CD4-positive, alpha-beta T cell treated with Interleukin-12 subunit alpha and Interleukin-12 subunit beta, for 1 hour (primary cell): ENCODE measurements at regions not wholly inside any gene's neighbourhood (a gene's known extent, or its start where the extent isn't known, plus 50 kb on each side); places are given as distances from the start of the nearest gene placed in this dataset.
"Not testable (repeated sequence)": the region's sequence is repeated elsewhere in the genome, so short reads cannot be mapped to it uniquely, and the experiment has no call there.

Source experiments
- DNase-seq: peaks from one replicate; pipeline ENCODE4 v3.0.0-alpha.2; 2020

DNA sequence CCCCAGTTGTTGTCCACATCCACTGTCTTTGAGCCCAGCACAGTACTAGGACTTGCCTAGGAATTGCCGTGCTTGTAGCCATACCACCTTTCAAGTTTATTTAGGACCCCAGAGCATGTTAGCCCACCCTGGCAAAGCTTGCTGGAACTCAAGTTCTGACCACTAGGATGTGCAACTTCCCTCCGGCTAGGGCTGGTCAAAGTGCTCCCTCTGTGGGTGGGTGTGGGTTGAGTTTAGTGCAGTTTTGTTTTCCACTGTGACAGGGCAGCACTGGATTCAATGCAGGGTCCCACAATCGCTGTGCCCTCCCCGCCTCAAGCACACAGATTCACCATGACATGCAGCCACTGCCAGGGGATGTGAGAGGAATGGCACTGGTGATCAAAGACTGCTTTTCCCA is 96.0 kb downstream of the RASGEF1B start:
- DNase-seq: no peak

DNA sequence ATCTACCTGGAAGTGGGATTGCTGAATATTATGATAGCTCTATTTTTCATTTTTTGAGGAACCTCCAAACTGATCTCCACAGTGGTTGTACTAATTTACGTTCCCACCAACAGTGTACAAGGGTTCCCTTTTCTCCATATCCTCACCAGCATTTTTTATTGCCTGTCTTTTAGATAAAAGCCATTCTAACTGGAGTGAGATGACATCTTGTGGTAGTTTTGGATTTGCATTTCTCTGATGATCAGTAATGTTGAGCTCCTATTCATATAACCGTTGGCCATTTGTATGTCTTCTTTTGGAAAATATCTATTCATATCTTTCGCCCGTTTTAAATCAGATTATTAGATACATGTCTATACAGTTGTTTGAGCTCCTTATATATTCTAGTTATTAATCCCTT is 101.8 kb downstream of the RASGEF1B start:
- no peak for DNase-seq

DNA sequence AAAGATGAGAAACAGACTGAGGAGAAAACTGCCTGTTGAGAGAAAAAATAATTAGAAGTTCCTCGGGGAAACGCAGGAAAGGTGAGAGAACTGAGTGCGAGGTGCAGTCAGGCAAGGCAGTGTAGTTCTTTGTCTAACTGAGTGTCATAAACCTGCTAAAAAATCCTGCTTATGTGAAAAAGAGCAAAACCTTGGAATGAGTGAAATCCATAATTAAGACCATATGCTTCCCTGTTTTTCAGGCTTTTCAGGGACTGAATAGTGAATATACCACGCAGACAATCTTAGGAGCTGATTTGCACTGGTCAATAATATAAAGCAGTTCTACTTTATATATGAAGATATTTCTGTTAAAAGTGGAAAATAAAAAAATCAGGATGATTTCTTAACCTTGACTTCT is 104.9 kb downstream of the RASGEF1B start:
- no peak for DNase-seq

DNA sequence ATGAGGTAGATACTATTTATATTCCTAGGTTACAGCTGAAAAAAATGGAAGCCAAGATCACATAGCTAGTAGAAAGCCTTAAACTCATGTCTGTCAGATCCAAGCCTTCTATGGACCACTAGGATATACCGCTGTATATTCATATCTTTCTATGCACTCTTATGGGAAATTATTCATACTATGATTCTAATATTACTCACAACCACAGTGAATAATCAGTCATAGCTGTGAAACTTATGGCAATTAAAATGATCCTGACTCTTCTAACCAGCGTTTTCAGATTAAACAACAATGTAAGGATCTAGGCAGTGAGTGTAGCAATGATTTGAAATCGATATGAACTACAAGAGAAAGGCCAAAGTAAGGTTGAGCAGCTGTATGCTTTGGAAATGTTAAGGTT is 111.0 kb downstream of the RASGEF1B start:
- no peak for DNase-seq

DNA sequence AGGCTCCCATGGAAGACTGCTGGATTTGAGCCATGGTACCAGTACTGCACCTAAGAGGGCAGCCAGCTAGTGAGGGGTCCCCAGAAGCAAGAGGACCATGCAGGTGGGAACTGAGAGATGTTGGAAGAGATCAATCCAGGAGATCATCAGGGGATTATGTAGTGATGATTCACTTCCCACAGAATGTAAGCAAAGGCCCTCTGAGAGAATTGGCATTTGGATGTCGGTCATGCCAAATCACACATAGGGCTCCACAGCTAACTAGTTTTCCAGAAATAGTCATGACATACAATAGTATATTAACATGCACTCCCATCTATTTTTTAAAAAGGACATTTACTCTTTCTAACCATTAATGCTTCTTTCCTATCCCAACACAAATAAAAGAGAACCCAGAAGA is 112.5 kb downstream of the RASGEF1B start:
- no peak for DNase-seq

DNA sequence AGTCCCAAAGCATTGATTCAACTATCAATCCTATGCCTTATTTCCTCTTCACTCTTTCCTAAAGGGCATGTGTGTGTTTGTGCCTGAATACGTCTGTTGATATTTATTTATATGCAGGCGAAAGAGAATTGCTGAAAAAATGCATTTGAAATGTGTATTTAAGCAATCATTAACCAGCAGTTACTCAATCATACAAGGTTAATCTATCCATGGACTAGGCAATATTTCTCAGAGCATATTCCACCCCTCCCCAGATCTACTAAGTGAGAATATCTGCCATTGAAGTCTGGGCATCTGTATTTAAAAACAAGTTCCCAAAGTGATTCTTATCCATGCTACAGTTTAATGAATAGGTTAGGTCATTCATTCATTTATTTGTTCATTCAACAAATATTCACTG is 113.6 kb downstream of the RASGEF1B start:
- DNase-seq: no peak

DNA sequence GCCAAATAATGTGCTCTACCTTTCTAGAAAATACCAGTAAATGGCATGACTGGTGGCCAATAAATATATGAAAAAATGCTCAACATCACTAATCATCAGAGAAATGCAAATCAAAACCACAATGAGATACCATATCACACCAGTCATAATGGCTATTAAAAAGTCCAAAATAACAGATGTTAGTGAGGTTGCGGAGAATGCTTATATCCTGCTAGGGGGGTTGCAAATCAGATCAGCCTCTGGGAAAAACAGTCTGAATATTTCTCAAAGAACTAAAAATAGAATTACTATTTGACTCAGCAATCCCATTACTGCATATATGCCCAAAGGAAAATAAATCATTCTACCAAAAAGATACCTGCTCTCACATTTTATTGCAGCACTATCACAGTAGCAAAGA is 115.1 kb downstream of the RASGEF1B start:
- DNase-seq: no peak

DNA sequence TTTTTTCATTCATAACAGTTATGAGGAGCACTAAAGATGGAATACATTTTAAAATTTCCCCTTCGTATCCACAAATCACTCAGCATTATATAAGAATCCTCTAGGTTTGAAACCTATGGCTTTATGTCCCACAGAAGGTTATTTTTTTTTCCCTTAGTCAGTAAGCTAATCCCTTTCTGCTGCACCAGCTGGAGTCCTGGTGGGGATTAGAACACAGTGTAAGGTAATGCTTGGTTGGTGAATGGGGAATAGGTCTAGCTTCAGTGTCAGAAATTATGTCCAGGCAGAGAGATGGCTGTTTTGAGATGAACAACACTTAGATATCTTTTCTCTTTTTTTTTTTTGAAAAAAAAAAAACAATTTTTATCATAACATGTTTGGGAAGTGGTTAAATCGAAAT is 116.6 kb downstream of the RASGEF1B start:
- DNase-seq: no peak

DNA sequence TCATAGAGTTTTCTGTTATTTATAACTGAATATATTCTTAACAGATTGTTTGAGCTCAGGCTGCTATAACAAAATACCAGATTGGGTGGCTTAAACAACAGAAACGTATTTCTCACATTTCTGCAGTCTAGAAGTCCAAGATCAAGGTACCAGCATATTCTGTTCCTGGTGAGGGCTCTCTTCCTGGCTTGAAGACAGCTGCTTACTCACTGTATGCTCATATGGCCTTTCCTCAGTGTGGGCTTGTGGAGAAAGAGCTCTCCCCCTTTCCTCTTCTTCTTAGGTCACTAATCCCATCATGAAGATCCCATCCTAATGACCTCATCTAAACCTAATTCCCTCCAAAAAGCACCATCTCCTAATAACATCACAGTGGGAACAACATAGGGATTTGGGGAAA is 117.8 kb downstream of the RASGEF1B start:
- no peak for DNase-seq

DNA sequence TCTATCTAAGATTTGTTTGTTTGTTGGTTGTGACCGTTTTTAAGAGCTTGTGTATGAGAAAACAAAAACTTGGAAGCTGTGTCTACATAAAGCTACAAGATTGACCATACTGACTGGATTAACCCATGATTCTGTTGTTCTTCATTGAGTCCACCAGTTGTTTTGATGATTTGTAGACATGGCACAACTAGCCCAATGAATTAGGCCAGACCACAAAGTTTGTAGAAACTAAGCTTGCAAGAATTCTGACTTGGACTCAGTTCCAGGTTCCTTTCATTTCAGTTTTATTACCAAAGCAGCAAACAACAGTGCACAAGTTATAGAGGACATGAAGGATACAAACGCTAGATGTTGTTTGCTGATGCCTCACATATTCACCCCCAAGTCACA is 119.3 kb downstream of the RASGEF1B start:
- DNase-seq: no peak

DNA sequence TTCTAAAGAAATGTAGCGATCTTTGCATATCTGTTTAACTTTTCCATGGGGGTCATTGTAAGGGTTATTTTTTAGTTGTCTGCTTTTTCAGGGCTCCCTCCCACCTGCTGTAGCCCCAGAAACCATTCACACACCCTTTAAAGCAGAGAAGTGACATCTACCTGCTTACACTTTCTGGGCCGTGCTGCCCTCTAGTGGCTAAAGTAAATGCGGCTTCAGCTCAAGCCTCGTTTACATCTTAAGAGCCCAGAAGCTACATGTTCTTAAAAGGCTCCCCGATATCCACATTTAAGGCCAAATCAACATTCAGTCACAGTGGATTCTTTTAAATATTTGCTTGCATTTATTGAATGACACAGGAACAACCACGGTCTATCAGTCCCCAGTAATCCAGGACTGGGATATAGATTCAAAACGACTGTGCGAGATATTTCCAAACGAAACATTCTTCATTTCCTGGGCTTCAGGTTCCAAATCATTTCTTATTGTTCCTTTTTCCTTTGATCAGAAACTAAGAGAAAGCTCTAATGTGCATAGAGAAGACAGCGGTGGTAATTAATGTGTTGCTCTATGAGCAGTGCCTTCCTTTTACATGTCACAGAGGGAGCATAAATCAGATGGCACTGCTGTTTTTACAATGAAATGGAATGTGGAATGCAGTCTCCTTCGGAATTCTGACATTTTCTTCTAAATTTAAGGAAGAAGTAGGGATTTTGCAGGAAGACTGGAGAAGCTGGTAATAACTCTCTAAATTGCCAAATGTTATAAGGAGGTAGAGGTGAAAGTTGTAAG is 119.9 kb downstream of the RASGEF1B start:
- DNase-seq: peak; percentile 55

DNA sequence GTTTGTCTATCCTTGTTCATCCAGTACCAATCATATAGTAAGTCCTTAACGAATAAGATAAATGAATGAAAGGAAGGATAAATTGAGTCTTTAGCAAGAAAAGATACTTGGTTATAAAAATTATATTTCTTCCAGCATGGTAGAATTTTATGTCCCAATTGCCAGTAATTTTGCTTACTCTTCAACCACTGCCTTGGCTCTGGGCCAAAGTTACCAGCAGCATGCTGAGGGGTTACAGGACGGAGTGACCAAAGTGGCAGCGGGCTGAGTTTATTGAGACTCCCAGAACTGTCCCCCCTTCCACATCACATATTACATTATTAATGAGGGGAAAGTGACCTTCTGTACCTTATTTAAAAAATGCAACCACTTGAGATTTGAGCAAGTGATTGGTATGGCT is 121.7 kb downstream of the RASGEF1B start:
- no peak for DNase-seq

DNA sequence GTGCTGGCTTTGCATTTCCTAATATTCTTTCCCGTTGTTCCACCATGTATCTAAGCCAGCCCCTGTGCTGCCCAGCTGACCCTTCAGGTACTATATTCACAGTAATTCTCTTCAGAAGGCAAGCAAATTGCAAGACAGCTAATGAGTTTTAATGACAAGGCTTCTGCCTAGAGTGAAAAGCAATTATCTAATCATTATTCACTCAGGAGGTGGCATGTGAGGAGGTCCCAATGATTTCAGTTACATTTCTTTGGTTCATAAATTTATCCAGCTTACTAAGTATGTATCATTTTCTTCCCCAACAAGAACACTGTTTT is 123.0 kb downstream of the RASGEF1B start:
- no peak for DNase-seq

DNA sequence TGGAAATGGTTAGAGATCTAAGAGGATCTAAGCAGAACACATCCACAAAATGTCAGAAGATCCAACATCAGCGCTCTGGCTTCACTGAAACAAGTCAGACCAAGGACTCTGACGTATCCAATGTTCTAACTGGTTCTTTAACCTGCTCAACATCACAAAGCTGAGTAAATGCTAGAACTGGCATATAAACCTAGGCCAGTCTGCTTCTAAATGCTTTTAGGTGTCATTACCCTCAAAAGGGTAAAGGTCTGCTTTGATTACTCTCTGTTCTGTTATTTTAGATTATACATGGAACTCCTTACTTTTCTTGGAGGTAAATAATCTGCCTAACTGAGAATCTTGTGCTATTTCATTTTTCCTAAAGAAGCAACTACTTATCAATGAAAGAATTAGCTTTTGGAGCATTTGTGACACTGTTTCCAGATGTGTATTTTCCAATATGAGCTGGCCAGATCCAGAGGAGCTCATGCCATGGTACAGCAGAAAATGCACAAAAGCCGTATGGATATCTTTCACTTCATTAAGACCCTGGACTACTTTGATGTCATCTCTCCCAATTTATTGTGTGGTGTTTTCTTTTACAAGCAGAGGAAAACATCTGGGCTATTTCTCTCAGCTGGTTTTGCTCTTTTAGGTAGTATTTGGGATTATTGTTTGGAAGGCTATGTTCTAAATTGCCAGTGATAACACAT is 123.5 kb downstream of the RASGEF1B start:
- DNase-seq: no peak

DNA sequence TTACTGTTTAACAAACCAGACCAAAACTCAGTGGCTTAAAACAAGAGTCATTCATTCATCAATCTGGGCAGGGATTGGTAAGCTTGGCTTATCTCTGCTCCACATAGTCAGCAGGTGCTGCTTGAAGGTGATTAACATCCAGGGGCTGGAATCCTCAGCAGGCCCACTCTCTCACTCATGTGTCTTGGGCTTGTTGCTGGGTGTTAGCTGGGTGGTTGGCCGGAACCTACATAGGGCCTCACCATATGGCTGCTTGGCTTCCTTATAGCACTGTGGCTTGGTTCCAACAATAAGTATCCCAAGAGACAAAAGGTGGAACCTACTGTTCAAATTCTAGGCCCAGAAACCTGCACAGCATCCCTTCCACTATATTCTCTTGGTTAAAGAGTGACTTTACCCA is 125.0 kb downstream of the RASGEF1B start:
- no peak for DNase-seq

DNA sequence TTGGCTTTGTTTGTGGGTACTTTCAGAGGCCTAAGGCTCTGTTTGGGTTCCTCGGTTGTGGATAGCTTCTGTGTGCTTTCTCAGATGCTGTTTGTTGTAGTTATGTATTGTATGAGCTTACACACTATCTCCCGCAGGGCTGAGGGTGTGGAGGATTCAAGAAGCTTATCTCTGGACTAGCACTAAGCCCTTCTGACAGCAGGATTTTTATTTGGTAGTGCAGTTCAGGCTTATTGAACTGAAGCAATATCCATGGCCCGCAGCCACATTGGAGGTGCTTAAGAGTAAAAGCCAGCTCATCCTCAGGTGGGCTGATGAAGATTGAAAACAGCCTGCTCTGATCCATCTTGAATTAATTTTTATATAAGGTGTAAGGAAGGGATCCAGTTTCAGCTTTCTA is 128.2 kb downstream of the RASGEF1B start:
- DNase-seq: no peak

DNA sequence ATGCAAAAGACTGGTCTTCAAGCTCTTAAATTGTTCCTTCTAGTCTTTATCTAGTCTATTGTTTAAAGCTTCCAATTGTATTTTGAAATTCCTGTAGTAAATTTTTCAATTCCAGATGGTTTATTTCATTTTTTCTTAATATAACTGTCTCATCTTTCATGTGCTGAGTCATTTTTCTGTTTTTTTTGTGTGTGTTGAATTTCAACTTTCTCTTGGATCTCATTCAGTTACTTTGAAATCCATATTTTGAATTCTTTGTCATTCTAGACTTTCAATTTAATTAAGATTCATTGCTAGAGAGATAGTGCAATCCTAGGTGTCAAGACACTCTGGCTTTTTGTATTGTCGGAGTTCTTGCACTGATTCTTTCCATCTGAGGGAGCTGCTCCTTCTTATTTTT is 128.0 kb upstream of the PRKG2 start:
- DNase-seq: no peak

DNA sequence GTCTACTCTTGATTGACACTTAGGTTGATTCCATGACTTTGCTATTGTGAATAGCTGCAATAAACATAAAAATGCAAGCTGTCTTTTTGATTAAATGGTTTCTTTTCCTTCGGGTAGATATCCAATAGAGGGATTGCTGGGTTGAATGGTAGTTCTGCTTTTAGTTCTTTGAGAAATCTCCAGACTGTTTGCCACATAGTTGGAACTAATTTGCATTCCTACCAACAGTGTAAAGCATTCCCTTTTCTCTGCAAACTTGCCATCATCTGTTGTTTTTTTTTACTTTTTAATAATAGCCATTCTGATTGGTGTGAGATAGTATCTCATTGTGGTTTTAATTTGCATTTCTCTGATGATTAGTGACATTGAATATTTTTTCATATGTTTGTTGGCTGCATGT is 122.2 kb upstream of the PRKG2 start:
- DNase-seq: no peak

DNA sequence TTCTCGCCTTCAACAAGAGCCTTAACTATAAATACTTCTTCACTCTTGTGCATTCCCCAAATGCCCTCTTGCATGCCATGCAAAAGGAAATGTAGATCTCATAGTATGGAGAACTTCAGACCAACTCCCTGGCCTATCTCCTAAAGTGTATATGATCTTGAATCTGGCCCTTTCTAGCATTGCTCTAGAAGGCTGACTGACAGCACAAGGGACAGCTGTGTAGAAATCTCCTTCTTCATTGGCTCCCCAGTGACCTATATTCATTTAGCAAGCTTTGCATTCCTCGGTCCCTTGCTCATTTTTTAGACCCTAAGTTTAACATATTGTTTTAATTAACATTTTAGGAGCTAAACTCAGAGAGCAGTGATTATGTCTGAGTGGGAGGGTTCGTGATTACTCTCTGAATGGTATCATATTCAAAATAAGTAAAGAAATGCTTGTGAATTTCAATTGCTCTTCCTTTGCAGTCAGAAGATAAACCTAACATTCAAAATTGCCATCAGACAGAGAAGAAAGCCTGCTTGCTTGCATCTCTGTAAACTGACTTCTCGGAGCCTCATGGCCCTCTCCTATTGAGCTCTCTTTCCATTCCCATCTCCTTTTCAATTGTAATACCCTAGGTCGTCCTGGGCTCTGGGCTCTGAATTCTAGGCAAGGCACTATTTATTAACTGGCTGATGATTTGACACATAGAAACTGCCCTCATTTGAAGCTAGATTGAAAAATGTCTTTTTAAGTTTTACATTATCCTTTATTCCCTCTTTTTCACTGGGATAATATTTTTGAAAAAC is 120.3 kb upstream of the PRKG2 start:
- no peak for DNase-seq

DNA sequence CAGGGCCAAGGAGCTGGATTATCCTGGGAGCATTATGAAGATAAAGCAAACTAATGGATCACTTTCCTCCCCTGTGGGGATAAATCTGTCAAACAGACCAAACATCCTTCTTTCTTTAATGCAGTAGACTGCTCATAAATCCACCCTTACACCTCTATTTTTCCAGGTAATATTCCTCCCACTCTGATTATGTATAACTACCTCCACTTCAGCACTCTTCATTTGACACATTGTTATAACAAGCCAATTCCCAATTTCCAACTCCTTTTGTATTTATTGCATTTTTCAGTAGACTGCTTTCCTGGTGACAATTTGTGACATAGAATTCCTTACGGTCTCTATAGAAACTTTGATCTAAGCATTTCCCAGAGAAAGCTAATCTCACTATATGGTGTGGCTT is 115.0 kb upstream of the PRKG2 start:
- no peak for DNase-seq

DNA sequence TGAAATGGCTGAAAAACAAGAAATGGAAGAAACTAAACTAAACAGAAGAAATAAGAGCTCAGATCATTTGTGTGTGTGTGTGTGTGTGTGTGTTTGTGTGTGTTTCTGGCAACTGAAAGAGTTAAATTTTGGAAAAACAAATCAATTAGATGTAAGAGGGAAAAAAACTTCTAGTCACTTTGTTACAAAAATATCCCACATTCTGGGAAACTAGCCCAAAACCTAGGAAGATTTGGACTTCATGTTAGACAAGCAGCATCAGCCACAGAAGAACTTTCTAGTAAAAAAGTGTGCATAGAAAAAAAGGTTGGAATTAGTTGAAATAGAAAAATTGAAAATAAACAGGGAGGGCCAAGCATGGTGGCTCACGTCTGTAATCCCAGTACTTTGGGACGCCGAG is 111.6 kb upstream of the PRKG2 start:
- DNase-seq: no peak

DNA sequence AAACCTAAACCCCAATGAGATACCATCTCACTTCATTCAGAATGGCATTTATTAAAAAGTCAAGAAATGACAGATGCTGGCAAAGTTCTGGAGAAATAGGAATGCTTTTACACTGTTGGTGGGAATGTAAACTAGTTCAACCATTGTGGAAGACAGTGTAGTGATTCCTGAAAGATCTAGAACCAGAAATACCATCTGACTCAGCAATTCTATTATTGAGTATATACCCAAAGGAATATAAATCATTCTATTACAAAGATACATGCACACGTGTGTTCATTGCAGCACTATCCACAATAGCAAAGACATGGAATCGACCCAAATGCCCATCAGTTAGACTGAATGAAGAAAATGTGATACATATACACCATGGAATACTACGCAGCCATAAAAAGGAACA is 109.6 kb upstream of the PRKG2 start:
- not testable (repeated sequence) for DNase-seq

DNA sequence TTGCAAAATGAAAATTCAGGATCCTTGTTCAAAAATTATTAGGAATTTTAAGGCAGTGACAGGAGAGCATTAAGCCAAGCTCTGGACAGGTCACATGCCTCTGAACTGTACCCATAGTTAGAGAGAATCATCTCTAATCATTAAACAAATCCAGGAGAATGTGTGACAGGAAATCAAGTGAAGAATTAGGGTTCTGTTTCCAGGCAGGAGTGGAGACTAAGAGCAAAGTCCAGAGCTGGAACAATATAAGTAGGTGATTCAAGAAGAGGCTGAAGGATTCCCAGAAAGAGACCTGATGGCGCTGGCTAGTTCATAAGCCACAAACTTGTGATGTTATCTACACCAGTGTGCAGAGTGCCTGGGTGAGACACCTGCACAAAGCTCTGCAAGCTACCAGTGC is 104.6 kb upstream of the PRKG2 start:
- DNase-seq: no peak

DNA sequence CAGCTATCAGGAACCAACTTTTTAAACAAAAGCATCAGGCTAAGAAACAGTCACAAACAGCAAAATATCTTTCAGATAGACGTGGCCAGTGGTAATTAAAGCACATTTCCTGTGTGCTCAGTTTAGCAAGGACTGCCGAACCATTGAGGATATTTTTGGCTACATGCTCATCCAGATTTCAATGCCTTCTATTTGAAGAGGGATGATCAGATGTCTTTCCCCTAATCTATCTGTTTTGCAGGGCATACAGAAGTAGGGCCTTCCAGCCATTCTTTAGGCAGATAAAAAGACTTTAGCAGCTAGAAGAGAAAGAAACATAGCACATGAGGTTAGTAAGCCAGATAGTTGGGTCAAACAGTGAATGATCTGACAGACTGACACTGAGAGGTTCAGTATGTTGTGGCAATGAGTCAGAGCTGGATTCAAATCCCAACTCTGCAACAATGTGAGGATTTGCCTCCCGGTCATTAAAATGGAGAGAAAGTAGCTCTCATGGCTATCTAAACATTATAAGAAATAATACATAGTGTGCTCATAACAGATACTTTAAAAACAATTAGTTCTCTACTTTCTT is 100.0 kb upstream of the PRKG2 start:
- DNase-seq: no peak
